ENCODE measurements at regions not wholly inside any gene's neighbourhood (a gene's known extent, or its start where the extent isn't known, plus 50 kb on each side); places are given as distances from the start of the nearest gene placed in this dataset.
A peak's percentile ranks its signal among the peaks of the same experiment; 100 is the strongest.

DNA sequence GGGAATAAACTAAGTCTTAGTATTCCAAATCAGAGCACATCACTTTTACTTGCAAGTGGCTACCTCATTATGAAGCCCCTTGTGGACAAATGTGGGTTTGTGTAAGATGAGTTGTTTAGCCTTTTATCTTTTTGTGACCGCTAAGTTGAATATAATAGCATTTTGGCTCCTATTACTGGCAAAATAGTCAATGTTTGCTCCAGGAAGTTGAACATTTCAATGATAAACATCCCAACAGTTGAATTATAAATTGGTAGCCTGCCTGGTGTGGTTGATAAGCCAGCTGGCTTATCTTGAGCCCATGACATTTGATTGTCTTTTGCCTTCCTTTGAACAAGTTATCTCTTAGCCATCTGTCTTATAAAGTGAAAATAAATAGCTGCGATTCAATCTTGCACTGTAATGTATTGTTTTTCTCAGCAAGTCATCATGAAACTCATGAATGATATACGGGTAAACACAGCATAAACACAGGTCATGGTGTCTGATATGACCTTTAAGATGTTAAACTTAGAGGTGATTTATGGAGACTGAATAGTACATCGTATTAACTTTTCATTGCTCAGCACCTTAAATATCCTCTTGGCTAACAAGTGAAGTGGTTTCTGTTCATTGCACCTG, 338.4 kb downstream of the SOCS6 start:
- Histone ChIP-seq H3K4me1 (no peaks in the 10 kb centered on the region), H3K27ac (no peak overlapping the region), H3K9me3 (no peaks in the 10 kb centered on the region), H3K4me3 (no peak overlapping the region), H3K4me2 (no peak overlapping the region)
- TF ChIP-seq ZSCAN20 (CRISPR knock-in tag; IDR thresholded peaks at IDR 0.05) (no peak), POLR2AphosphoS2 (conservative IDR thresholded peaks at IDR 0.05; ENCODE audit: low read length) (no peak), E2F6 (IDR thresholded peaks at IDR 0.05; ENCODE audit: borderline replicate concordance, low read depth) (no peak), NPAS2 (CRISPR knock-in tag; IDR thresholded peaks at IDR 0.05; ENCODE audit: borderline replicate concordance) (no peak), CEBPB (IDR thresholded peaks at IDR 0.05) (no peak), EHF (CRISPR knock-in tag; IDR thresholded peaks at IDR 0.05) (no peak), HOXA7 (CRISPR knock-in tag; IDR thresholded peaks at IDR 0.05) (no peak), JUN (IDR thresholded peaks at IDR 0.05) (no peak), POLR2A (IDR thresholded peaks at IDR 0.05; ENCODE audit: low read length) (no peak), CBX2 (IDR thresholded peaks at IDR 0.05; ENCODE audit: borderline replicate concordance, low read depth) (no peak), HEYL (CRISPR knock-in tag; IDR thresholded peaks at IDR 0.05) (no peak), CHD2 (IDR thresholded peaks at IDR 0.05; ENCODE audit: low read length, partially characterized antibody) (no peak), ZNF302 (CRISPR knock-in tag; IDR thresholded peaks at IDR 0.05) (no peak), FOSB (CRISPR knock-in tag; IDR thresholded peaks at IDR 0.05) (no peak)
- TF ChIP-seq, protein P1, sequence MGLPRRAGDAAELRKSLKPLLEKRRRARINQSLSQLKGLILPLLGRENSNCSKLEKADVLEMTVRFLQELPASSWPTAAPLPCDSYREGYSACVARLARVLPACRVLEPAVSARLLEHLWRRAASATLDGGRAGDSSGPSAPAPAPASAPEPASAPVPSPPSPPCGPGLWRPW (IDR thresholded peaks at IDR 0.05) = no peak
- 43% methylated on average over 4 of the region's 4 CpGs for WGBS (ENCODE audit: missing lambda C conversion rate)
- CTCF ChIA-PET = no interaction called here
- FAIRE-seq (no peak), DNase-seq (ENCODE audit: low read depth in 1 of 2, low spot score in 1 of 2) (peak in 1 of 2 experiments; percentile 2), ATAC-seq (no peak)
- POLR2A ChIA-PET = no interaction called here

GRCh38 chr18:70622622-70623419, 334.0 kb downstream of the SOCS6 start:
- CTCF ChIA-PET = no interaction called here
- TF ChIP-seq REST (IDR thresholded peaks at IDR 0.05) (no peak), RAD21 (conservative IDR thresholded peaks at IDR 0.05 in 1 of 2, IDR thresholded peaks at IDR 0.05 in 1 of 2) (no peak), HOXA7 (CRISPR knock-in tag; IDR thresholded peaks at IDR 0.05) (no peak), CBX8 (IDR thresholded peaks at IDR 0.05) (no peak), EP300 (IDR thresholded peaks at IDR 0.05) (no peak), ZNF302 (CRISPR knock-in tag; IDR thresholded peaks at IDR 0.05) (no peak), FOXS1 (CRISPR knock-in tag; IDR thresholded peaks at IDR 0.05) (no peak), BHLHE40 (IDR thresholded peaks at IDR 0.05; ENCODE audit: low read depth, low read length) (no peak), RFX5 (IDR thresholded peaks at IDR 0.05) (no peak), HDAC2 (IDR thresholded peaks at IDR 0.05) (no peak)
- TF ChIP-seq, protein P2, sequence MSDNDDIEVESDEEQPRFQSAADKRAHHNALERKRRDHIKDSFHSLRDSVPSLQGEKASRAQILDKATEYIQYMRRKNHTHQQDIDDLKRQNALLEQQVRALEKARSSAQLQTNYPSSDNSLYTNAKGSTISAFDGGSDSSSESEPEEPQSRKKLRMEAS (IDR thresholded peaks at IDR 0.05) = no peak

More at GRCh38 chr18:70622622-70623419, 334.0 kb downstream of the SOCS6 start:
- H3K4me2 ChIP-seq = no peak overlapping the region
- H3K4me1 ChIP-seq = no peaks in the 10 kb centered on the region
- H3K9me3 ChIP-seq = no peaks in the 10 kb centered on the region
- ATAC-seq = no peak
- DNase-seq (ENCODE audit: low read depth in 1 of 2, low spot score in 1 of 2) = no peak
- POLR2A ChIA-PET = no interaction called here
- no peak overlapping the region for H3K4me3 ChIP-seq
- 42% methylated on average over 9 of the region's 9 CpGs for WGBS (ENCODE audit: missing lambda C conversion rate)
- H3K27ac ChIP-seq = no peak overlapping the region
- FAIRE-seq = no peak
